Fibroblast of upper back skin (primary cell): ENCODE measurements at regions not wholly inside any gene's neighbourhood (a gene's known extent, or its start where the extent isn't known, plus 50 kb on each side); places are given as distances from the start of the nearest gene placed in this dataset.

Experiments used
- DNase-seq: peaks from one replicate; pipeline ENCODE4 v3.0.0-alpha.2; 2013

GRCh38 chr9:113742878-113743277 is 133.2 kb upstream of the ZNF618 start:
- DNase-seq: no peak

GRCh38 chr9:113746486-113746885 is 129.6 kb upstream of the ZNF618 start:
- no peak for DNase-seq

GRCh38 chr9:113748135-113748534 is 128.0 kb upstream of the ZNF618 start:
- DNase-seq: no peak

GRCh38 chr9:113753398-113754119 is 122.5 kb upstream of the ZNF618 start:
- DNase-seq: no peak

- DNase-seq: no peak
Measured at GRCh38 chr9:113754739-113755138, 121.4 kb upstream of the ZNF618 start.

- DNase-seq: no peak
Measured at GRCh38 chr9:113755433-113755832, 120.7 kb upstream of the ZNF618 start.

GRCh38 chr9:113756476-113757192 is 119.5 kb upstream of the ZNF618 start:
- DNase-seq: peak; percentile 13

- no peak for DNase-seq
Measured at GRCh38 chr9:113763429-113763828, 112.7 kb upstream of the ZNF618 start.

GRCh38 chr9:113764572-113764971 is 111.5 kb upstream of the ZNF618 start:
- no peak for DNase-seq

- DNase-seq: peak; percentile 36
Measured at GRCh38 chr9:113769412-113769811, 106.7 kb upstream of the ZNF618 start.

- DNase-seq: peak; percentile 11
Measured at GRCh38 chr9:113770396-113770795, 105.7 kb upstream of the ZNF618 start.

- no peak for DNase-seq
Measured at GRCh38 chr9:113771199-113771598, 104.9 kb upstream of the ZNF618 start.

GRCh38 chr9:113772121-113772810 is 103.8 kb upstream of the ZNF618 start:
- DNase-seq: peak; percentile 64

- no peak for DNase-seq
Measured at GRCh38 chr9:113774963-113775362, 101.1 kb upstream of the ZNF618 start.

- DNase-seq: no peak
Measured at GRCh38 chr9:113775749-113776148, 100.4 kb upstream of the ZNF618 start.

- DNase-seq: no peak
Measured at GRCh38 chr9:113776194-113776593, 99.9 kb upstream of the ZNF618 start.

GRCh38 chr9:113781381-113781780 is 94.7 kb upstream of the ZNF618 start:
- DNase-seq: no peak

GRCh38 chr9:113781896-113782295 is 94.2 kb upstream of the ZNF618 start:
- DNase-seq: no peak

GRCh38 chr9:113783475-113783874 is 92.6 kb upstream of the ZNF618 start:
- DNase-seq: no peak

- no peak for DNase-seq
Measured at GRCh38 chr9:113785334-113785733, 90.8 kb upstream of the ZNF618 start.

- no peak for DNase-seq
Measured at GRCh38 chr9:113786071-113786470, 90.0 kb upstream of the ZNF618 start.

GRCh38 chr9:113787871-113788270 is 88.2 kb upstream of the ZNF618 start:
- DNase-seq: no peak

- no peak for DNase-seq
Measured at GRCh38 chr9:113788616-113789330, 87.3 kb upstream of the ZNF618 start.
